H9 (cell line): ENCODE measurements at regions not wholly inside any gene's neighbourhood (a gene's known extent, or its start where the extent isn't known, plus 50 kb on each side); places are given as distances from the start of the nearest gene placed in this dataset.

Experiments
- DNase-seq: peaks from one replicate; pipeline ENCODE4 v3.0.0-alpha.2; 2017
- H2AFZ ChIP-seq: one replicate; pipeline ENCODE4 v1.6.1; 2013; ENCODE audit warnings: mild to moderate bottlenecking, low read length, control low read depth, moderate library complexity
- H2AK5ac ChIP-seq: 2 replicates; pipeline ENCODE4 v1.6.1; 2013; ENCODE audit warnings: low read length, control low read depth, mixed read lengths; ENCODE audit not compliant: insufficient read length
- H2BK120ac ChIP-seq: one replicate; pipeline ENCODE4 v1.6.1; 2013; ENCODE audit warnings: low read depth, mild to moderate bottlenecking, low read length, control low read depth, inconsistent platforms; ENCODE audit not compliant: poor library complexity, severe bottlenecking
- H2BK12ac ChIP-seq: 2 replicates; pipeline ENCODE4 v1.6.1; 2013; ENCODE audit warnings: low read length, control low read depth, mixed read lengths, low read depth; ENCODE audit not compliant: insufficient read length
- H2BK15ac ChIP-seq: 2 replicates; pipeline ENCODE4 v1.6.1; 2013; ENCODE audit warnings: low read depth, low read length, control low read depth
- H2BK20ac ChIP-seq: one replicate; pipeline ENCODE4 v1.6.1; 2013; ENCODE audit warnings: low read depth, mild to moderate bottlenecking, low read length, control low read depth, inconsistent platforms; ENCODE audit not compliant: poor library complexity, severe bottlenecking
- H2BK5ac ChIP-seq: 2 replicates; pipeline ENCODE4 v1.6.1; 2013; ENCODE audit warnings: low read length, control low read depth, mixed read lengths; ENCODE audit not compliant: insufficient read length
- H3K14ac ChIP-seq: 2 replicates; pipeline ENCODE4 v1.6.1; 2013; ENCODE audit warnings: low read length, control low read depth; ENCODE audit not compliant: insufficient read depth
- H3K18ac ChIP-seq: 2 replicates; pipeline ENCODE4 v1.6.1; 2013; ENCODE audit warnings: low read depth, mild to moderate bottlenecking, mixed read lengths, low read length, control low read depth; ENCODE audit not compliant: insufficient read length
- H3K23ac ChIP-seq: 2 replicates; pipeline ENCODE4 v1.6.1; 2013; ENCODE audit warnings: low read length, control low read depth, mixed read lengths, low read depth; ENCODE audit not compliant: insufficient read length
- H3K23me2 ChIP-seq: 2 replicates; pipeline ENCODE4 v1.6.1; 2013; ENCODE audit warnings: low read depth, mild to moderate bottlenecking, mixed read lengths, low read length, control low read depth; ENCODE audit not compliant: insufficient read length, poor library complexity, severe bottlenecking
- H3K27ac ChIP-seq: 2 replicates; pipeline ENCODE4 v1.5.1; 2013; ENCODE audit warnings: low read length, control low read depth, mixed read lengths, low read depth; ENCODE audit not compliant: insufficient read length
- H3K27me3 ChIP-seq: 2 replicates; pipeline ENCODE4 v1.6.1; 2013; ENCODE audit warnings: low read length, control low read depth, inconsistent platforms; ENCODE audit not compliant: insufficient read depth
- H3K4ac ChIP-seq: 2 replicates; pipeline ENCODE4 v1.6.1; 2013; ENCODE audit warnings: low read depth, mild to moderate bottlenecking, control low read depth, inconsistent platforms, low read length, moderate library complexity
- H3K4me1 ChIP-seq: 2 replicates; pipeline ENCODE4 v1.6.1; 2013; ENCODE audit warnings: low read length, control low read depth, inconsistent platforms; ENCODE audit not compliant: insufficient read depth
- H3K4me2 ChIP-seq: 2 replicates; pipeline ENCODE4 v1.6.1; 2013; ENCODE audit warnings: low read length, control low read depth, mixed read lengths; ENCODE audit not compliant: insufficient read length, insufficient read depth
- H3K56ac ChIP-seq: 2 replicates; pipeline ENCODE4 v1.6.1; 2013; ENCODE audit warnings: low read depth, mild to moderate bottlenecking, mixed read lengths, low read length, control low read depth; ENCODE audit not compliant: insufficient read length
- H3K79me1 ChIP-seq: 2 replicates; pipeline ENCODE4 v1.6.1; 2013; ENCODE audit warnings: low read depth, mild to moderate bottlenecking, moderate library complexity, low read length, control low read depth, inconsistent platforms; ENCODE audit not compliant: insufficient read depth, poor library complexity, severe bottlenecking
- H3K79me2 ChIP-seq: 2 replicates; pipeline ENCODE4 v1.6.1; 2013; ENCODE audit warnings: low read length, control low read depth, inconsistent platforms; ENCODE audit not compliant: insufficient read depth
- H3K9ac ChIP-seq: 2 replicates; pipeline ENCODE4 v1.6.1; 2013; ENCODE audit warnings: low read length, control low read depth, mixed read lengths; ENCODE audit not compliant: insufficient read length; ENCODE audit errors: extremely low read depth
- H3K9me3 ChIP-seq: one replicate; pipeline ENCODE4 v1.6.1; 2013; ENCODE audit warnings: low read depth, low read length, inconsistent platforms; ENCODE audit not compliant: control insufficient read depth
- H3T11ph ChIP-seq: one replicate; pipeline ENCODE4 v1.6.1; 2013; ENCODE audit warnings: mild to moderate bottlenecking, low read length, control low read depth, inconsistent platforms
- H4K20me1 ChIP-seq: one replicate; pipeline ENCODE4 v1.6.1; 2013; ENCODE audit not compliant: control insufficient read depth, insufficient read length, insufficient read depth
- H4K5ac ChIP-seq: 2 replicates; pipeline ENCODE4 v1.6.1; 2013; ENCODE audit warnings: low read depth, mild to moderate bottlenecking, mixed read lengths, low read length, control low read depth; ENCODE audit not compliant: insufficient read length
- H4K8ac ChIP-seq: replicated peaks from 2 replicates; pipeline ENCODE4 v1.6.1; 2013; ENCODE audit warnings: low read length, control low read depth, mixed read lengths, low read depth; ENCODE audit not compliant: insufficient read length
- H4K91ac ChIP-seq: 2 replicates; pipeline ENCODE4 v1.6.1; 2013; ENCODE audit warnings: low read depth, mild to moderate bottlenecking, moderate library complexity, mixed read lengths, low read length, control low read depth; ENCODE audit not compliant: insufficient read length
- H3K27ac Mint-ChIP-seq, 3 experiments: 2 replicates in 2 of 3; 3 replicates in 1 of 3; pipeline ENCODE4 v1.8.0; 2020 to 2021; ENCODE audit warnings: mixed read lengths in 3 of 3, mild to moderate bottlenecking in 1 of 3, moderate library complexity in 1 of 3
- H3K27me3 Mint-ChIP-seq: 2 replicates; pipeline ENCODE4 v1.8.0; 2021; ENCODE audit warnings: low read depth, mild to moderate bottlenecking, moderate library complexity, mixed read lengths
- H3K36me3 Mint-ChIP-seq, 3 experiments: 2 replicates in 2 of 3; 3 replicates in 1 of 3; pipeline ENCODE4 v1.8.0; 2020 to 2021; ENCODE audit warnings: low read depth in 3 of 3, mixed read lengths in 3 of 3; ENCODE audit not compliant: insufficient read depth in 1 of 3
- H3K4me1 Mint-ChIP-seq, 2 experiments: 2 replicates each; pipeline ENCODE4 v1.8.0; 2020; ENCODE audit warnings: mixed read lengths in 2 of 2
- H3K4me3 Mint-ChIP-seq, 2 experiments: 2 replicates in 1 of 2; 3 replicates in 1 of 2; pipeline ENCODE4 v1.8.0; 2020 to 2021; ENCODE audit warnings: mild to moderate bottlenecking in 2 of 2, mixed read lengths in 2 of 2, moderate library complexity in 1 of 2
- H3K9me3 Mint-ChIP-seq, 2 experiments: 2 replicates in 1 of 2; 3 replicates in 1 of 2; pipeline ENCODE4 v1.8.0; 2020; ENCODE audit warnings: mild to moderate bottlenecking in 2 of 2, mixed read lengths in 2 of 2, moderate library complexity in 1 of 2
- WGBS: extraction: QIAGEN DNeasy Blood & Tissue Kit; methylation state at CpG from one replicate; pipeline ENCODE4 v1.1.7; 2013; ENCODE audit warnings: missing lambda C conversion rate, low lambda C conversion rate, mixed read lengths; ENCODE audit not compliant: insufficient read length; ENCODE audit errors: extremely low coverage; 5-methylcytosine and 5-hydroxymethylcytosine counted together
- TF ChIP-seq, protein P1 (sequence below): fragments of 200-600 bp; sonication (generic); conservative IDR thresholded peaks from 3 replicates; pipeline ENCODE4 v1.8.0; 2021; ENCODE audit warnings: antibody characterized with exemption, mild to moderate bottlenecking

DNA sequence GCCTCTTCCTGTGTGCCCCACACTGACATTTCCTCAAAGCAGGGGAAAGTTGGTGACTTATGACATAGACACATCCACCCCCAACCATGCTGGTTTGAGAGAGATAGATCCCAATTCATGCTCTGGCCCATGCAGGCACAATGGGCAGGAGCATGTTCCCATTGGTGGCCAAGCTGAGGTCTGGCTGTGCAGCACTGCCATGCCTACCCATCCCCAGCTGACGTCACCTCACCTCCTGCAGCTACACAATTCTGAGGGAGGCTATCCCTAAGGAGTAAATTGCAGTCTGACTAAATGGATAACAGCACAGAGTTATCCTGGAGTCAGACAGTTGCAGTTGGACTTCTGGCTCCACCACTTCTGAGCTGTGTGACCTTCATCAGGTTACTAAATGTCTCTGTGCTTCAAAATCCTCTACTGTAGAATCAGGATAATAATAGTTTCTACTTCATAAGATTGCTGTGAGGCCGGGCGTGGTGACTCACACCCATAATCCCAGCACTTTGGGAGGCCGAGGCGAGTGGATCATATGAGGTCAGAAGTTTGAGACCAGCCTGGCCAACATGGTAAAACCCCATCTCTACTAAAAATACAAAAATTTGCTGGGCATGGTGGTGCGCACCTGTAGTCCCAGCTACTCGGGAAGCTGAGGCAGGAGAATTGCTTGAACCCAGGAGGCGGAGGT lies 323.9 kb downstream of the BCL11B start:
- no peaks in the 10 kb centered on the region; the same call in 1 of the 2 replicates for H3K27me3 Mint-ChIP-seq
- H3K36me3 Mint-ChIP-seq: no peaks in the 10 kb centered on the region
- DNase-seq: no peak

More for the DNA sequence above, 323.9 kb downstream of the BCL11B start:
- Histone ChIP-seq H2BK15ac (no peak overlapping the region), H3K4ac (no peak overlapping the region), H3K56ac (no peak overlapping the region), H3K27ac (no peak overlapping the region), H3K79me2 (no peaks in the 10 kb centered on the region), H3K27me3 (no peaks in the 10 kb centered on the region; the same call in 1 of the 2 replicates), H2AK5ac (no peak overlapping the region), H3K9me3 (no peaks in the 10 kb centered on the region), H3K14ac (no peak overlapping the region), H2BK5ac (no peak overlapping the region), H4K91ac (no peak overlapping the region), H2BK20ac (no peak overlapping the region), H2AFZ (no peak overlapping the region), H4K5ac (no peak overlapping the region), H3K9ac (no peak overlapping the region), H3T11ph (no peak overlapping the region), H3K4me2 (no peak overlapping the region), H2BK12ac (no peak overlapping the region), H3K23ac (no peak overlapping the region), H3K4me1 (peaks cover 3% of the 10 kb centered on the region; the same call in 1 of the 2 replicates), H4K8ac (no peak overlapping the region), H3K18ac (no peak overlapping the region), H3K23me2 (no peaks in the 10 kb centered on the region), H4K20me1 (no peaks in the 10 kb centered on the region), H2BK120ac (no peak overlapping the region), H3K79me1 (no peaks in the 10 kb centered on the region)
- Mint-ChIP-seq H3K9me3 (0 out of 5 replicates have a peak, but pooled peaks cover 0 to 2% of the 10 kb centered on the region in 2 experiments), H3K27ac (no peak overlapping the region), H3K4me3 (no peak overlapping the region), H3K4me1 (peaks cover 24 to 31% of the 10 kb centered on the region in 2 experiments)
- no CpG with 5 or more reads among the region's 8 CpGs for WGBS
- TF ChIP-seq, protein P1, sequence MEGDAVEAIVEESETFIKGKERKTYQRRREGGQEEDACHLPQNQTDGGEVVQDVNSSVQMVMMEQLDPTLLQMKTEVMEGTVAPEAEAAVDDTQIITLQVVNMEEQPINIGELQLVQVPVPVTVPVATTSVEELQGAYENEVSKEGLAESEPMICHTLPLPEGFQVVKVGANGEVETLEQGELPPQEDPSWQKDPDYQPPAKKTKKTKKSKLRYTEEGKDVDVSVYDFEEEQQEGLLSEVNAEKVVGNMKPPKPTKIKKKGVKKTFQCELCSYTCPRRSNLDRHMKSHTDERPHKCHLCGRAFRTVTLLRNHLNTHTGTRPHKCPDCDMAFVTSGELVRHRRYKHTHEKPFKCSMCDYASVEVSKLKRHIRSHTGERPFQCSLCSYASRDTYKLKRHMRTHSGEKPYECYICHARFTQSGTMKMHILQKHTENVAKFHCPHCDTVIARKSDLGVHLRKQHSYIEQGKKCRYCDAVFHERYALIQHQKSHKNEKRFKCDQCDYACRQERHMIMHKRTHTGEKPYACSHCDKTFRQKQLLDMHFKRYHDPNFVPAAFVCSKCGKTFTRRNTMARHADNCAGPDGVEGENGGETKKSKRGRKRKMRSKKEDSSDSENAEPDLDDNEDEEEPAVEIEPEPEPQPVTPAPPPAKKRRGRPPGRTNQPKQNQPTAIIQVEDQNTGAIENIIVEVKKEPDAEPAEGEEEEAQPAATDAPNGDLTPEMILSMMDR: no peak
